Activated CD4-positive, CD25-positive, alpha-beta regulatory T cell treated with anti-CD3 and anti-CD28 coated beads, Interleukin-2, amount 50 U/mL, for 24 hours (primary cell): ENCODE measurements at regions not wholly inside any gene's neighbourhood (a gene's known extent, or its start where the extent isn't known, plus 50 kb on each side); places are given as distances from the start of the nearest gene placed in this dataset.
"Not testable (repeated sequence)": the region's sequence is repeated elsewhere in the genome, so short reads cannot be mapped to it uniquely, and the experiment has no call there.

Source experiments
- ATAC-seq, 2 donors: fragments of 150-1000 bp; cut with Tn5 transposase; one replicate each; pipeline ENCODE4 v1.10.0; 2021; ENCODE audit warnings: mild to moderate bottlenecking in 1 of 2, moderate library complexity in 1 of 2

DNA sequence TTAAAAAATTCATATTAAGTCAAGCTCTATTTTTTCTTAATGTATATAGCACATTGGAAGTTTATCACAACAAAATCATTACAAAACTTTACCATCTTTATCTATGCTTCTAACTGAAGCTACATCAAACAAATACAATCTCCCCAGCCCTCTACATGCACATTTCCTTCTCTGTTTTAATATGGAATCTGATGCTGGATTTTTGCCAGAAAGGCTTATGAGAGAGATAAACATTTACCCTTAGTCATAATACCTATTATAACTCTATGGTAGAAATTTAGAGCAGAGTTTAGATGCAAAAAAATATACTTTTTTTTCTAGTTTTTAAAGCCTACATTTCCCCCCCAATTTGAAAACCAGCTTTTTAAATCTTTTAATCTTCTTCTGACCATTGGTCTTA is 1198.6 kb downstream of the GATA3 start:
- ATAC-seq, result no peak

DNA sequence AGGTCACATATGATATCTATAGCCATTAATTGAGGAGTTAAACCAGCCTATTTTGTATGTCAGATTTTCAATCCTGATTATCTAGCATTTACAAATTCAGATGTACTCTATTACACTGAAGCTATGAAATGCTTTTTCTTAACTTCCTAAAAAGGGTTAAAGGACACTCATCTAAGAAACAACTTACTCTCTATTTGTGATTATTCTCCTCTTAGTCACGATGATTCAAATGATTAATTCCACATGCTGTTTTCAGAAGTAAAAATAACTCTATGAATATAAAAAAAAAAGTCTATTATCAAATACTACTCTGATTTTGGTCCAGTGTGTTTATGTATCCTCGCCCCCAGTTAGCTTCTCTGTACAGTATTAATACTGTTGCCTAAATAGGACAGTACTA is 1199.9 kb downstream of the GATA3 start:
- ATAC-seq, result no peak

DNA sequence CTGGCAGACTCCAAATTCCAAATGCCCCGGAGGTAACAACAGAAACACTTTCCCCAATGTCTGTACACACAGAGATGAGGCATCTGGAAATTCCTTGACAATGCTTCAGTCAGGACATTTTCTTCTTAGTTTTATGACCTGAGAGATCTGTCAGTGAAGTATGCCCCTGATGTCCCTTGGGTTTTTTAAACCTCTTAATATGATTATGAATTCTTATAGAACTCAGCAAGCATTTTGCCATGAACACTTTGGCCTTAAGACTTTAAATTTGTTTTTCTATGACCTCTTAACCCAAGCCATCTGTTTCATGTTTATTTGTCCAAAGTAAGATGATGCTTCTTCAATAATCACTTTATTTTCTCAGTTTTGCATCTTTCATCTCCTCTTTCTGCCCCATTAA is 1206.2 kb downstream of the GATA3 start:
- ATAC-seq, result no peak

DNA sequence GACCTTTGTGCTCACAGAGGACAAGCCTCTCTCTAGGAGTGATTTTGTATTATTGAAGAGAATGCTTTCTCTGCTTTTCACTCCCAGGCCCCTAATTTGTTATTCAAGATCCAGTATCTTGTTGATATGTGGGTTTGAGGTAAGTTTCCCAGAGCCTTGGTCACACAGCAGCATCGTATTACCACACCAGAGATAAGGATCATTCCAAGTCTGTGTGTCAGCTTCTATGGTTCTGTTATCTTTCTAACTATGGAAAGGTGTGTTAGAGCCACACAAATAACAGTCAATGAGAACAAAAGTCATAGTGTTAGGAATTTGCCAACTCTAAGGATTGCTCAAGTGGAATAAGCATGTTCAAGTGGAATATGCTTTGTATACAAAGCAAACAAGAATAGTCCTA is 1208.3 kb downstream of the GATA3 start:
- no peak for ATAC-seq

DNA sequence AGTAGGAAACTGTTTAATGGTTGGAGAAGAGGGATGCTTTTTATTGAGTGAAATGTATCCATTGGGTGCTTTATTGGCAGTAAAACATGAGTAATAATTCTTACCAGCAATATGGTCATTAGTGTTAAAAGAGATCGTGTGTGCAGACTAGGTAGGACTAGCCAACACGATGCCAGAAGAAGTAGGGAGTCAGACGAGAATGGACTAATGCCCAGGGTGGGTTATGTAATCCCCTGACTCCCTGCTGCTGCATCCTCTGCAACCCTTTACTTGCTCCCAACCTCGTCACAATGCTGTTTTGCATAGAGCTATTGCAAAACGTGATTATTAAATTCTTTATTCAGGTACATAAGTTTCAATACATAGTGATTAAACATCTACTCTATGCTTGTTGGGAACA is 1213.7 kb downstream of the GATA3 start:
- ATAC-seq, result no peak

DNA sequence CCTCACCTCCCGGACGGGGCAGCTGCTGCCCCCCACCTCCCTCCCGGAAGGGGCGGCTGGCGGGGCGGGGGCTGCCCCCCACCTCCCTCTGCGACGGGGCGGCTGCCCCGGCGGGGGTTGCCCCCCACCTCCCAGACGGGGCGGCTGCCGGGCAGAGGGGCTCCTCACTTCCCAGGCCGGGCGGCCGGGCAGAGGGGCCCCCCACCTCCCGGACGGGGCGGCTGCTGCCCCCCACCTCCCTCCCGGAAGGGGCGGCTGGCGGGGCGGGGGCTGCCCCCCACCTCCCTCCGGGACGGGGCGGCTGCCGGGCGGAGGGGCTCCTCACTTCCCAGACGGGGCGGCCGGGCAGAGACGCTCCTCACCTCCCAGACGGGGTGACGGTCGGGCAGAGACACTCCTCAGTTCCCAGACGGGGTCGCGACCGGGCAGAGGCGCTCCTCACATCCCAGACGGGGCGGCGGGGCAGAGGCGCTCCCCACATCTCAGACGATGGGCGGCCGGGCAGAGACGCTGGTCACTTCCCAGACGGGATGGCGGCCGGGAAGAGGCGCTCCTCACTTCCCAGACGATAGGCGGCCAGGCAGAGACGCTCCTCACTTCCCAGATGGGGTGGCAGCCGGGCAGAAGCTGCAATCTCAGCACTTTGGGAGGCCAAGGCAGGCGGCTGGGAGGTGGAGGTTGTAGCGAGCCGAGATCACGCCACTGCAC is 1218.8 kb downstream of the GATA3 start:
- ATAC-seq, result not testable (repeated sequence)

DNA sequence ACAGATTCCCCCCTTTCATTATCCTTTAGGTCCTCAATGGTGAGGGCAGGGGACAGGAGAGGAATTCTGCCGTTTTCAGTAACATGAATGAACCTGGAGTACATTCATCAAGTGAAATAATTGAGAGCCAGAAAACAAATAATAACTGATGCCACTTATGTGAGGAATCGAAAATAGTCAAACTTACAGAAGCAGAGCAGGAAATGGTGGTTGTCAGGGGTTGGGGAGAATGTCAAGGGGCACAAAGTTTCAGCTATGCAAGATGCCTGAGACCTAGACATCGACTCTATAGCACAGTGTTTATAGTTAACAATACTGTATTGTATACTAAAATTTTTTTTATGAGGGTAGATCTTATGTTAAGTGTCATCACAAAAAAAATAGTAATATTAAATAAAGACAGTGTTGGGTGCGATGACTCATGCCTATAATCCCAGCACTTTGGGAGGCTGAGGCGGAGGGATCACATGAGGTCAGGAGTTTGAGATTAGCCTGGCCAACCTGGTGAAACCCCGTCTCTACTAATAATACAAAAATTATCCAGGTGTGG is 1219.8 kb downstream of the GATA3 start:
- no peak for ATAC-seq

DNA sequence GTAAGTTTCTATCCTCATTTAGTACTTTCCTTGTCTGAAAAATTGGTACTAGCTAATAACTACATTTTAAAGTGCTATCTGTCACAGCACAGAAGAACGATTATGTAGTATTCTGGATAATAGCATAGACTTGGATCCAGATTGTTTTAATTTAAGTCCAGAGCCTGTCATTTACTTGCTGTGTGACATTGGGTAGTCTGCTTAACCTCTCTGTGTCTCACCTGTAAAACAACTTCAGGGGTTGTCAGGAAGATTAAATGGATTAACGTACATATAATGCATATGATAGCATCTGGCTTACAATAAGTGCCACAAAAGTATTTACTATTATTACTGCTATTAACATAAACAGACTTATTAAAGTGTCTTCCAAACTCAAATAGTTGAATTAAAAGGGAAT is 1221.4 kb downstream of the GATA3 start:
- ATAC-seq, result no peak

DNA sequence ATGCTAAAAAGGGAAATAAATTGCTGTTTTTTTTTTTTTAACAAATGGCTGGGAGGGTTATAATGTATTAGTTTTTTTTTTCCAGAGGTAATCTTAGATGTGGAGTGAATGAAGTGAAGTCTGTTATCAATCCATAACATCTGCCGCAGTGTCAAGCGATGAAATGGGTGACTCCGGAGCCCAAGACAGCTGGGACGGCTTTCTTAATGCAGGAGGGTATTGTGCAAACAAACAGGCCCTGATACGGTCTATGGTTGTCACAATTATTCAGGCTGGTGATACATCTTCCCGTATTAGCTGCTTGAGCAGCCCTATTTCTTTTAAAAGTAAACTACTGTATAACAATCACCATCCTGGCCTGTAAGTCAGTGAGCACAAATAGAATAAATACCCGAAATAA is 1231.2 kb downstream of the GATA3 start:
- ATAC-seq, result no peak

DNA sequence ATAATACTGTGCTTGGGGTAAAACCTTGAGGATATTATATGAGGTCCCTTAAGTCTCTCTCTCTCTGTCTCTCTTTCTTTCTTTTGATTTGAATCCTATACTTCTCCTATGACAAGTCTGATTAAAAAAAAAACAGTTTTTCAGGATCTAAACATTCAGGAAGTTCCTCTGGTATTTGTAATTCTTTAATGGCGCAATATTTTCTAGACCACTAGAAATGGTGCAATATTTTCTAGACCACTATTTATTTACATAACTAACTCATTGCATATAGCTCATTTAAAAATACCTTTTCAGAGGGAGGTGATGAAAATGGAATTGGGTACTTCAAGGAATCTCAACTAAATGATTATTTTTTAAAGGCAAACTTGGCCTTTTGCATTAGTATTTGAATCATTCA is 1235.3 kb downstream of the GATA3 start:
- ATAC-seq, result no peak

DNA sequence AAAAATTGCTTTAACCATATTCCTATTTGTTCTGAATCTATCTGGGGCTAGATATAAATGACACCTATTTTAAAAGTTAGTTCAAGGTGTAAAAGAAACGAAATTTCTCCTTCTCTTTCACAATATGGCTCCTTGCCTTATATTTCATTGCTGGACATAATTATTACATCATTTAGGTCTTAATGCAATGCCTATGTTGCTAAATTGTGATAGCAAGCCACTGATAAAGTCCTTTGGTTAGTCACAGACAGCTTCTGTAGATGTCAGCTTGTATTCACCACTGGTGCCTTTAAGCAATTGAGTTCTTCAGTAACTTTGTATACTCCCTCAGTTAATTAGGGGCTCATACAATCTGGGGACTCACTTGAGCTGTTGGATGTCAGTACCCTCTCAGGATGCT is 1236.6 kb downstream of the GATA3 start:
- no peak for ATAC-seq

DNA sequence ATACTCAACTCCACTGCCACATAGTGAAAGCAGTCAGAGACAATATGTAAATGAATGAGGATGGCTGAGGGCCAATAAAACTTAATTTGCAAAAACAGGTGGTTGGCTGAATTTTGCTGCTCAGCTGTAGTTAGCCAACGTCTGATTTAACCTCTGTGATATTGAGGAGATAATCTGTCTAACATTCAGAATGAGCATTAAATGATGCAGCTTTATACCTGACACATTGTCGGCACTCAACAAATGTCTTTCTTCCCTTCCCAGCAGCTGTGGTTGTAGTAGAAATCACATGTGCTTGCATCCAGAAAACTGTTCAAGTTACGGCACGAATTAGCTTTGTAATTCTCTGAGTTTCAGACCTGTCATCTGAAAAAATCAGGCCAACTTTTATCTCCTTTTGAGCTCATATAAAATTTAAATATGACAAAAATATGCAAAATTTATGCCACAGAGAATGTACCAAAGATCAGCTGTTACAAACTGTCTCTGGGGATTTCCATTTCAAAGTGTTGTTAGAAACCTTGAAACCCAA is 1239.7 kb downstream of the GATA3 start:
- peak; percentile 64 to 67 for ATAC-seq

DNA sequence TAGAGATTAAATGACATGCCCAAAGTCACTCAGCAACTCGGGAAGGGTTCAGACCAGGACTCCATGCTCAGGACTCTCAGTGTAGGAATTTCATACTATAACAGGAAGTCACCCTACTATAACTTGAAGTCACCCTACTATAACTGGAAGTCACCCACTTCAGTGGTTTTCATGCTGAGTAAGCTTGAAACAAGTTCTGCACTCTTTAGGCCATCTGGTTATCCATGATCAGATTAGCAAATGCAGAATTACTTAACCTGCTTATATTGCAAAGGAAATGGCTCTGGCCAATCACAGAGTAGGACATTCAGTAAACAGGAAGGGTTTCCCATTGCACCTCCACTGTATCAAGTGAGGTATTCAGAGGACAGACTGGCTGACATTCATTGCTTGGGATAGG is 1240.4 kb downstream of the GATA3 start:
- peak; percentile 74 to 78 for ATAC-seq

DNA sequence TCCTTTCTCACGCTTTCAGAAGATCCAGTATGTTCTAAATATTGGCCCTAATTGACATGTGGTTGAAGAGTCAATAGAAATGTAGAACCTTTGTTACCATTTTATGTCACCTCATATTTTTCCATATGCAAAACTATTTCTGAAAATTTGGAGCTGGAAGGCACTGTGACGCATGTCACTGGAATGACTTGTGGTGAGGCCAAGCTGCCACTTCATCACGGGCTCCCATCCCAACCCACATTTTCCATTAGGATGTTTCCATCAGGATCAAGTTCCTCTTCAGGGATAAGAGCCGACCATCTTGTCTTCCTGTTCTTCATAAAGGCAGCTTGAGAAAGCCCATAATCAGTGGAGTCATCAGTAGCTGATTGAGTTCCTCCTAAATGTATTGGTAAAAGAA is 1241.7 kb downstream of the GATA3 start:
- ATAC-seq, result no peak

DNA sequence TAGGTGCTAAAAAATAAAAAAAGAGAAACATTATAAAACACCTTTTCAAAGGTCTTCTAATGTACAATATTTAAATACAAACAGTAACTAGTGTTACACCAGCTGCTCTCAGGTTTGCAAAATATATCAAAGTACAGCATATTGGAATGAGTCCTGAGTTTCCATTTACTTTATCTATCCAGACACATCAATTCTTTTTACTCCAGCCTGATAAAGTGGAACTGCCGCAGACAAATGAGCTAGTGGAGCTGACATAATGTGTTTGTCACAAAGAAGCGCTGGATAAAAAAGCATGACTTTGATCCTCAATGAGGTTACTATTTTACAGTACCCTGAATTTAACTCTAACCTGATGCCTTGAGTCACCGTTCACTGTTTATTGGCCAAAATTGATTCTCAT is 1243.1 kb downstream of the GATA3 start:
- no peak for ATAC-seq

DNA sequence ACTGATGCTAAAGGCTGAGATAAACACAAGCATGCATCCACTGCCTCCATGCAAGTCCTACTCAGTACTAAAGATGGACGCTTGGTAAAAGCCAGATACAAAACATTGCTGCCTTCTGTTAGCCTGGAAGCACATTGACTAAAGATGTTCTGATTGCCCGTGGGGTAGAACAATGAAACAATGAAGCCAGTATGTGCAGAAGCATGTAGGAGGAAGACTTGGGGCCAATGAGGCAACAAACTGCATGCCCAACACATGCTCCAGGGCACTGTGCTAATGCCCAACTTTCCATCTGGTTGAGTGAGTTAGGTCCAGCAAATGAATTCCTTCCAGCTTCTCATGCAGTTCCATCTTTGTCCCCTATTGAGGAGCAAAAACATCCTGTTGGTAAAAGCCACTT is 1245.5 kb downstream of the GATA3 start:
- ATAC-seq, result no peak

DNA sequence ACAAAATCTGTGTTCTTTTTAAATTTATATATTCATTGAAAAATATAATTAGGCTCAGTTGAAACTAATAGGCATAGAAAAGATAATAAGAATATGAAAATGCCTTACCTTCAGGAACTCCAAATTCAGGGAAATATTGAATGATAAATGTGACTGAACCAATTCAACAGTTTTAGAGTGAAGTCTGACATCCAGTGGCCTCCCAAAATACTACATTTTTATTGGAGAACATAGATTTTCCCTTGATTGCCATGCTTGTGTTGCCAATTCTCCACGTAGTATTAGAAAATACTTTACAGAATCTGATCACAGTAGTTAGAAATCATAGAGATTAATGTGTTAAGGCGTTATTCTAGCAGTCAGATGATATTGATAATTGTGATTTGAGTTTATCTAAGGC is 1246.7 kb downstream of the GATA3 start:
- ATAC-seq, result no peak

DNA sequence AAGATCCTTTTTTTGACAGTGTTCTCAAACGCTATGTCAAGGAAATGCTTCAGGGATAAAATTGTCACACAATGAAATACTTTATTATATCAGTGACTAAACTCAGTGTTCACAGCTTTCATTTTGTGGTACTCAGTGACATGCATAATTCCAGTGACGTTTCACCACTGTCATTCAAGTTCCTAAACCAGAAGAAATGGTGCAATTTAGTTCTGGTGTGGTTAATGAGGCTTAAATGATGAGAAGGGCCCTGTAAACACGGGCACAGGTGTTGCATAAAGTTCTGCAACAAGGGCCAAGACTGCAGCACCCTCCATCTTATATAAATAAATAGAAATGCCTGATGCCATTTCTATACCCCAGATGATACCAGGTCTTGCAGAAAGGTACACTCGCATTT is 1247.1 kb downstream of the GATA3 start:
- ATAC-seq, result no peak

DNA sequence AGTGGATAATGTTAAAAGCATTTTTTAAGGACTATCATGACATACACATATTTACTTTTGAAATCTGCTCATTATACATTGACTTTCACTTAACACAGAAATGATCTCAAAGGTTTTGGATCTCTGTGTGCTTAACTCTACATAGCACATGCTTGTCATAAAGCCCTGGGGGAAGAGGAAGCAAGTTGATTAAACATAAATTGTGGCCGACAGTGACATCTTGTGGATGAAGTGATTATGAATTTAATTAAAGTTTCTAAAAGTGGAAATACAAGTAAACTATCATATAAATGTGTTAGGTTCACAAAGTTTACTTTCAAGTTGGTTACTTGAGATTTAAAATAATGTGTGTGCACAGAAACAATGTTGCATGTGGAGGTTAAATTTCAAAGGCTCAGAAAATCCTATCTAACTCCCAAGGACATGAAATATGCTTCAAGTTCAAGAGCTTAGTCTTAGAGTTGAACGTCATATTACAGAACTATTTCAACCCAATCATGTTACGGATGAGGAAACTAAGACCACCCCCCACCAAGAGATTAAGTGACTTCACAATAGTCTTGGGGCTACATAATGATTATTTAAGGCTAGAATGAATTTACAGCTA is 1247.8 kb downstream of the GATA3 start:
- ATAC-seq, result peak; percentile 25 to 62

DNA sequence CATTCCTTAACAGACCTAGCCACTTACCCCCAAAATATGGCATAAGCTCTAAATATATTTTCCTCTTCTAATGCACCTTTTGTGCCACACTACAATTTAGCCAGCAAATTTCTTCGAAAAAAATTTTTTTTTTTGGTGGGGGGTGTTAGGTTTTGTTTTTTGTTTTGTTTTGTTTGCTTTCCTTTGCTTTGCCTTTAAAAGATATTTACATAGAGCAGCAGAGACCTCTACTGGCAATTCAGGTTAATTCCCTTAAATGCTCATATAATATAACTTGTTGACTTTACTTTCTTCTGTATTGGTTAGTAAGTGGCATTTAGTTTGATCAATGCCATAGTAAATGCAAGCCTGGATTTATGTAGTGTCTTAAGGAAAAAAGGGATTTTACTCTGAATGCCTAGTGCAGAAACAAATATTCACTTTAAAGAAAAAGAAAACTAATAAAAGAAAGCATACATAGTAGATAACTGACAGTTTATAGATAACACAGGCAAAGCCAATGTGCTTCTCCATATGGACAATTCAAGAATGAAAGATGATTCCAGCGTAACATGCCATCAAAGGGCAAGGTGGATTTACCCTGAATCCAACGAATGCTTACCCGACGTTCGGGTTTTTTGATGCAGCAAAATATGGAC is 1250.6 kb downstream of the GATA3 start:
- ATAC-seq, result no peak

DNA sequence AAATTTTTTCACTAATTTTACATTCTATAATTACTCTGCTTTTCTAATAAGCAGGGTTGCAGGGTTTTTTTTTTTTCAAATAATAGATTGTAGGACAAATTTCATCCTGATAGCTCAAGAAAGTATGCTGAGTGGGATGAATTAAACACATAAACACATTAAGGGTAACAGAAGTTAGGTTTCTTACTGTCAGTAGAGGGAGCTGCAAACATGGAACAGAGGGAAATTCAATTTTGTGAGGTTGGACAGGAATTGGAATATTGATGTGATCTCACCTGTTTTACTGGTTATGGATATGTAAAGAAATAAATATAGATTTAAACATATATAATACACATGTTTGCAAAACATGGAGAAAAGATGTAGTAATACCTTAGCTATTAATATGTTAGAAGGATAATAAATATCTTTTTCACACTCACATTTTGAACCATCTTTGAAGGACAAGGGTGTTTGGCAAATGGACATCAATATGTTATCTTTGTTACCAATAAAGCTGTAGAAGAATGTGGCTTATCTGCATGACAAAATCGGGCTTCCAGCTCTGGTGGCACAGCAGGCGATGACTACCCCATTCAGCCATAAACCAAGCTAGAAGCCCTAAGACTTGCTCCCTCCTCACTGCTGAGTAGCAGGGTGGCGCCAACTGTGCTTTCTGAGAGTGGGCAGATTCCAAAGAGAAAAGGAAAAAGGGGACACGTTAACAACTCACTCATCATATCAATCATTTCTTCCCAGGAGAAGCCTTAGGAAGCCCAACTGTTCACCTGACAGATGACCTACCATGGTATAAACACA is 1257.4 kb downstream of the GATA3 start:
- no peak for ATAC-seq

DNA sequence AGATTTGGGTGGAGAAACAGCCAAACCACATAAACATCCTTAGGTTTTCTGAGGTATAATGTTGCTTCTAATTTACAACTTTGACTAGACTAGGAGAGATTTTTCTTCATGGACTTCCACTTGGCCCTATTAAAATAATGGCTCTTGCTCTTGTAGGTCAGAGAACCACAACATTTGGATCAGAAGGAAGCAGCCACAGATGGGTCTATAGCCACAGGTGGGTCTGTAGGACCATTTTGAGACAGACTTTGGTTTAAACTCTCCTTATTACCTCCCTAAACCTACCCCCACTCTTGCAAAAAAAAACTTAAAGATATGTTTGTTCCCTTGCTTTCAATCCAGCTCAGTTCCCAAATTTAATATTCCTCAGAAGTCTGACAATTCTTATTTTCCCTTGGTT is 1260.8 kb downstream of the GATA3 start:
- ATAC-seq, result no peak

DNA sequence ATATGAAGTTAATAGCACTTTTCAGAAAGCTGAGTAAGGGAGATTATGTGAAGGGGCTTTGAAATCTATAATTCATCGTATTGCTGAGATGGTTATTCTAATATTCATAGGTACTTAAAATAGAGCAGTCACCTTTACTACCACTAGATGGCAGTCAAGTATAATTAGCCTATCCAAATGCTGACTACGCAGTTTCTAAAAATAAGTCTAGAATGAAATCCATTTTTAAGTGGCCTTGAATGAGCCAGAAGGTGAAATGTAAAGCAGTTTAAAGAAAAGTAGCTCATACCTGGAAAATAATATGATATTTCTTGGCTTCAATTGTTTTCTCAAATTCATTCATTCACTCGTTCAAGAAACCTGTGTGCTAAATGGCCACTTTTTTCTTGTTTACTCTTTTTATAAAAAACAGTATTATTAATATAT is 1277.1 kb downstream of the GATA3 start:
- peak in 1 of 2 donors; percentile 38 for ATAC-seq
